IPS-15b (cell line): ENCODE measurements at regions not wholly inside any gene's neighbourhood (a gene's known extent, or its start where the extent isn't known, plus 50 kb on each side); places are given as distances from the start of the nearest gene placed in this dataset.
"Not testable (repeated sequence)": the region's sequence is repeated elsewhere in the genome, so short reads cannot be mapped to it uniquely, and the experiment has no call there.

Source experiments
- H3K27me3 ChIP-seq: one replicate; pipeline ENCODE4 v1.6.1; 2013; ENCODE audit warnings: low read length; ENCODE audit not compliant: control insufficient read depth, insufficient read depth
- H3K36me3 ChIP-seq: one replicate; pipeline ENCODE4 v1.6.1; 2013; ENCODE audit warnings: low read length; ENCODE audit not compliant: control insufficient read depth, insufficient read depth
- H3K4me1 ChIP-seq: one replicate; pipeline ENCODE4 v1.6.1; 2013; ENCODE audit warnings: mild to moderate bottlenecking, low read length; ENCODE audit not compliant: control insufficient read depth, insufficient read depth
- H3K4me3 ChIP-seq: one replicate; pipeline ENCODE4 v1.5.1; 2013; ENCODE audit warnings: low read depth, low read length
- H3K9ac ChIP-seq: one replicate; pipeline ENCODE4 v1.6.1; 2013; ENCODE audit warnings: low read depth, mild to moderate bottlenecking, low read length
- H3K9me3 ChIP-seq: one replicate; pipeline ENCODE4 v1.6.1; 2013; ENCODE audit warnings: mild to moderate bottlenecking, low read length; ENCODE audit not compliant: control insufficient read depth, insufficient read depth

DNA sequence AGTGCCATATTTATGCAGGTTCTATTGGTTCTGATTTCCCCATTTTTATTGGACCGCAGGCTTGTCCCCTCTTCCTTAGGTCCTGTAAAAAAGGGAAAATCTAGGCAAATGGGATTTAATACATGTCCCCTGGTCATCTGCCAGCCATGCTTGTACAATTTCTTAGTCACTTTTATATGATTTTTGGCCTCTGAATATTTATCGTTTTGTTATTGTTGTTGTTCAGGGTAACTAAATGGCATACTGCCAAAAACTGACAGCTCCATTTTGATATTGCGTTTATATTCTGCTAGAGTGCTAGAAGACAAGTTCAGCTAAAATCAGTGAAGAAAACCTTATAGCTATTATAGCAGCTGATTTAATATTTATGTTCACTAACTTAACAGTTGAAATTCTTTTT is 770.2 kb upstream of the FAM174A start:
- H3K27me3 ChIP-seq = no peaks in the 10 kb centered on the region
- no peaks in the 10 kb centered on the region for H3K9me3 ChIP-seq
- H3K36me3 ChIP-seq = no peaks in the 10 kb centered on the region
- H3K4me1 ChIP-seq = no peaks in the 10 kb centered on the region
- no peak overlapping the region for H3K9ac ChIP-seq
- no peak overlapping the region for H3K4me3 ChIP-seq

DNA sequence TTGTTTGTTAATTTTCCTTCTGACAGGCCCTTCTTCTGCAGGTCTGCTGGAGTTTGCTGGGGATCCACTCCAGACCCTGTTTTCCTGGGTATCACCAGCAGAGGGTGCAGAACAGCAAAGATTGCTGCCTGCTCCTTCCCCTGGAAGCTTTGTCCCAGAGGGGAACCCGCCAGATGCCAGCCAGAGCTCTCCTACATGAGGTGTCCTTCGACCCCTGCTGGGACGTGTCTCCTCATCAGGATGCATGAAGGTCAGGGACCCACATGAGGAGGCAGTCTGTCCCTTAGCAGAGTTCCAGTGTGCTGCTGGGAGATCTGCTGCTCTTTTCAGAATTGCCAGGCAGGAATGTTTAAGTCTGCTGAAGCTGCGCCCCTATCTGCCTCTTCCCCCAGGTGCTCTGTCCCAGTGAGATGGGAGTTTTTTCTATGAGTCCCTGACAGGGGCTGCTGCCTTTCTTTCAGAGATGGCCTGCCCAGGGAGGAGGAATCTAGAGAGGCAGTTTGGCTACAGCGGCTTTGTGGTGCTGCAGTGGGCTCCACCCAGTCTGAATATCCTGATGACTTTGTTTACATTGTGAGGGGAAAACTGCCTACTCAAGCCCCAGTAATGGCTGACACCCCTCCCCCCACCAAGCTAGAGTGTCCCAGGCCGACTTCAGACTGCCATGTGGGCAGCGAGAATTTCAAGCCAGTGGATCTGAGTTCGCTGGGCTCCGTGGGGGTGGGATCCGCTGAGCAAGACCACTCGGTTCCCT is 772.0 kb upstream of the FAM174A start:
- Histone ChIP-seq H3K4me3 (no peak overlapping the region), H3K9ac (no peak overlapping the region), H3K36me3 (no peaks in the 10 kb centered on the region), H3K9me3 (no peaks in the 10 kb centered on the region), H3K27me3 (no peaks in the 10 kb centered on the region), H3K4me1 (no peaks in the 10 kb centered on the region)

DNA sequence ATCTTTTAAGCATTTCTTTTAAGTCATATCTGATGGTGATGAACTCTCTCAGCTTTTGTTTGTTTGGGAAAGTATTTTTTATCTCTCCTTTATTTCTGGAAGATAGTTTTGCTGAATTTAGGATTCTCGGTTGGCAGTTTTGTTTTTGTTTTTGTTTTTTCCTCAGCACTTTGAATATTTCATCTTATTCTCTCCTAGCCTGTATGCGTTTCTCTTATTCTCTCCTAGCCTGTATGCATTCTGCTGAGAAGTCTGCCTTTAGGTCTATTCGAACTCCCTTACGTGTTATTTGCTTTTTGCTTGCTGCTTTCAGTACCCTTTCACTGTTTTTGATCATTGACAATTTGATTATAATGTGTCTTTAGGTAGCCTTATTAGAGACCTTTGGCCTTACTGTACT is 787.8 kb upstream of the FAM174A start:
- Histone ChIP-seq H3K4me1 (no peaks in the 10 kb centered on the region), H3K36me3 (no peaks in the 10 kb centered on the region), H3K4me3 (no peak overlapping the region), H3K9me3 (no peaks in the 10 kb centered on the region), H3K9ac (no peak overlapping the region), H3K27me3 (no peaks in the 10 kb centered on the region)

DNA sequence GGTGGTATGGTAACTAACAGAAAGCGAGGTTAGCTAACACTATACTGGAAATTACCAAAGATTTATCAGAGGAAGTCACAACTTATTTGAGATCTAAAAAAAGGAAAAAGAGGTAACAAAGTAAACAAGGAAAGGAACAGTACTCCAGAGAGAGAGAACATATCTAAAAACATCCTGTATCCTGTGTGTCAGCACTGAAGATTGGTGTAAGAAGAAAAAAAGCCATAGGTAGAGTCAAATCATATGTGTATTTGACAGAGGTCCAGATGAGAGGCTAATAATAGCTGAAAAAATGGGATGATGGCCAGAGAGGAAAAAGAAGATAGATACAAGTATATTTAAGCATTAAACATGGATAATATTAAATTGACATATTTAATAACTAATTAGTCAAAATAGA is 802.0 kb upstream of the FAM174A start:
- not testable (repeated sequence) for H3K4me3 ChIP-seq, H3K9ac ChIP-seq, H3K9me3 ChIP-seq, H3K36me3 ChIP-seq, H3K4me1 ChIP-seq, H3K27me3 ChIP-seq

DNA sequence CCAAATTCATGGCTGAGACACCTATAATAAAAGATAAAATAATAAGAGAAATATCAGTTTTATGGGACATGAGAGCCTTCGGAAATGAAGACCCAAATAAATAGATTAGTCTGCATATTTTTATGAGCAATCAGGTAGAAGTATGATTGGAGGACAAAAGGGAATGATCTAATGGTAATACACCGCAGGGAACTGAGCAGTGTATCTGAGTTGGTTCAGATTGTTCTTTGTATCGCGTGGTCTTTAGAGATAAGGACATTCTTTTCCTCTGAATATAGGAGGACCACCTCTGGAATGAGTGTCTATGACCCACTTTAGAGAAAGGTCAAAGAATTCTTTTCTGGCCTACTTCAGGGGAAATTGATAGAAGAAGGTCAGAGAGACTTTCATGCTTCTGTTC is 801.8 kb upstream of the CHD1 start:
- not testable (repeated sequence) for H3K9me3 ChIP-seq, H3K9ac ChIP-seq, H3K27me3 ChIP-seq, H3K4me3 ChIP-seq, H3K36me3 ChIP-seq, H3K4me1 ChIP-seq

DNA sequence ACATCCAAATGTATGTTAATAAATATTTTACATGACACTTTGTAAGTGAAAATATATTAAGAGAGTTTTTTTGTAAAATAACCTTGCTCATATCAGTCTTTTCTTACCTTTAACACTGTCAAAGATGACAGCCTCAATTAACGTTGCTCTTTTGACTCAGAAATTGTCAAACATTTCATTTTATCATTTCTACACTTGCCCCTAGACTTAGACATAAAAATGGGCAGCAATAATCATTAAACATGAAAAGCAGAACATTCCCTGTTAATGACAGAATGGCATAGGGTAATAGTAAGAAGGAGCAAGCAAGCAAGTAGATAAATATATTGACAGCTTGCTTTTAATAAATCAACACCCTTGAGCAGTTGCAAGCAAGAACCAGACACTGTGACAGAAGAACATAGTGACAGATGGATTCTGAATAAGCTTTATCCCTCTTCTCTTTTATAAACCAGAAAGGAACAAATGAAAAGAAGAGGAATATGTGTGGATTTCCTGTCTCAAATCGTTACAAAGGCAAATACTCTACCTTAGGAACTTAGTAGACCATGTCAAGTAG is 796.0 kb upstream of the CHD1 start:
- Histone ChIP-seq H3K9ac (no peak overlapping the region), H3K4me1 (no peaks in the 10 kb centered on the region), H3K4me3 (no peak overlapping the region), H3K9me3 (no peaks in the 10 kb centered on the region), H3K27me3 (no peaks in the 10 kb centered on the region), H3K36me3 (no peaks in the 10 kb centered on the region)

DNA sequence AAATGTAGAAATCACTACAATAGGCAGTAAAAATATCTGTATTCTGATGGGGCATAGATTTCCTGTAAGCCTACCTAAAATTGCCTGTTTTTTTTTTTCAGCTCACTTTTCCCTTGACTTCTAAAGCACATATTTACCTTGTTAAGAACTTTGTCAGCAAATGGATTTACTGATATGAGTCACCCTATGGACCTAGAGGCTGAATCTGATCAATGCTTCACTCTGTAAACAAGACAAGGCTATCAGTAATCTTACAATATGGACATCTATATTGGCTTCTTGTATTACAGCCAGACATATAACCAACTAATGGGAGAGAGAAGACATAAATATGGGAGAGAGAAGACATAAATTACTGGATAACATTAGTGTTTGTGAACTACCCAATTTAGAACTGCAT is 792.7 kb upstream of the CHD1 start:
- Histone ChIP-seq H3K4me1 (no peaks in the 10 kb centered on the region), H3K36me3 (no peaks in the 10 kb centered on the region), H3K27me3 (no peaks in the 10 kb centered on the region), H3K9ac (no peak overlapping the region), H3K4me3 (no peak overlapping the region), H3K9me3 (no peaks in the 10 kb centered on the region)

DNA sequence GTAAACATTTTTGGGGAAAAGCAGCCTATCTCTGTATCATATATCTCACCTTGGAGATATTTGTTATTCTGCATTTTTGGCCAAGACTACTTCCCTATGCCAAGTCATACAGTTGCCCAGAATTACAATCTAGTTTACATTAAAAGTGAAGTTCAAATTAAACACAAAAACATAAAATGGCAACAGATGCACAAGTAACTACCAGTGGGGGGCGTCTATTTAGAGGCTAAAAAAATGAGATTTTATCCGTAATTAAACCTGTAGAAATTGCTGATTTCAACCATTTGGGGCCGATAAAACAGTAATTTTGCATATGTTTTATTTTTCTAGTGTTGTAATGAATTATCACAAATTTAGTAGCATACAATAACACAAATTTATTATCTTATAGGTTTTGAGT is 787.1 kb upstream of the CHD1 start:
- no peaks in the 10 kb centered on the region for H3K9me3 ChIP-seq
- H3K36me3 ChIP-seq = no peaks in the 10 kb centered on the region
- H3K9ac ChIP-seq = no peak overlapping the region
- no peaks in the 10 kb centered on the region for H3K4me1 ChIP-seq
- H3K27me3 ChIP-seq = no peaks in the 10 kb centered on the region
- no peak overlapping the region for H3K4me3 ChIP-seq

DNA sequence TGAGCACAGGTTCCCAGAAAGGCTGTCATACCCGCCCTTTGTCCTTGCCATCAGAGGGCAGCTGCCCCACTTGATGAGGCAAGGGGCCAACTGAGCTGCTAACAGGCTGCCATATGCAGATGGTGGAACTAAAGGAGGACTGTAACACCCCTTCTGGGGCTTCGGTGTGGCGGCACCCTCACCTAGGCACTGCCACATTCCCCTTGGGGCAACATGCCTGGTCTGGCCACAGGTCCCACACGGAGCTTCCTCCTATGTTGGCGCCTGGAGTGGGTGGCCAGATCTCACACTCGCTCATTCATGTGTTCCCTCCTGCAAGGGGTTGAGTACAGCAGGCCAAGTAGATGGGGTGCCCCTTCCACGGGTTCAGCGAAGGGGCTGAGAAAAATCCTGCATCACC is 777.4 kb upstream of the CHD1 start:
- no peaks in the 10 kb centered on the region for H3K36me3 ChIP-seq
- H3K4me1 ChIP-seq = no peaks in the 10 kb centered on the region
- no peaks in the 10 kb centered on the region for H3K27me3 ChIP-seq
- no peak overlapping the region for H3K9ac ChIP-seq
- H3K4me3 ChIP-seq = no peak overlapping the region
- no peaks in the 10 kb centered on the region for H3K9me3 ChIP-seq

DNA sequence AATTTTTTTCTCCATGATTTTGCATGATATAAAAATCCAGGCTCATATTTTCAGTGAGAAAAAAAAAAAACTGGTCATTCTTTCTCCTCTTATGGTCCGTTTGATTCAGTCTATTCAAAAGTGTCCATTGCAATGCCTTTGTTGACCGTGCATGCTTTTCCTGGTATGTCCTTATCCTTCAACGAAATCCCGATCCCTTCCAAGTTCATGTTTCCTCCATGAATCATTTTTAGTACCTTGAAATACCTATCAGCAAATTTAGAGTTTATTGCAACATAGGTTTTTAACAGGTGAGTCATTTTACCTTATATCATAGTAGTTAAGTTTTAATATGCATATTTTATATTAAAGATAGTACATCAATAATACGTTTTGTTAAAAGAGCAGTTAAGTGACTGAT is 773.8 kb upstream of the CHD1 start:
- Histone ChIP-seq H3K36me3 (no peaks in the 10 kb centered on the region), H3K27me3 (no peaks in the 10 kb centered on the region), H3K9me3 (no peaks in the 10 kb centered on the region), H3K9ac (no peak overlapping the region), H3K4me1 (no peaks in the 10 kb centered on the region), H3K4me3 (no peak overlapping the region)

DNA sequence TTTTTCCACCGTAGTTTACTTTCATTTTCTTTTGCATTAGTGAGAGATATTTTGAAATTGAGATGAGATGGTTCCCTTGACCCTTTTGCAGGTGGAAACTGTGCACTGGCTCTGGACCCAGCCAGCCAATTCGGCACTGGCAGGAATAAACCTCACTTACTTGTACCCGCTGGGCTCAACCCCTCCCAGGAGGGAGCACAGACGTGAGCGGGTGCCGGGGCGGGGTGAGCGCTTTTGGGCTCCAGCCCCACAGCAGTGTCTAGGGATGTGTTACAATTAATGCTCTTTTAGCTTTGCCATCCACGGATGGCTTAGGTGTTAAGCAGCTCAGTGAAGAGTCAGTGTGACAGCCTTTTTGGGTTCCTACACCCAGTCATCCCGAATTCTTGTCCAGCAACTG is 766.1 kb upstream of the CHD1 start:
- Histone ChIP-seq H3K4me3 (no peak overlapping the region), H3K27me3 (no peaks in the 10 kb centered on the region), H3K9ac (no peak overlapping the region), H3K9me3 (no peaks in the 10 kb centered on the region), H3K36me3 (no peaks in the 10 kb centered on the region), H3K4me1 (no peaks in the 10 kb centered on the region)

DNA sequence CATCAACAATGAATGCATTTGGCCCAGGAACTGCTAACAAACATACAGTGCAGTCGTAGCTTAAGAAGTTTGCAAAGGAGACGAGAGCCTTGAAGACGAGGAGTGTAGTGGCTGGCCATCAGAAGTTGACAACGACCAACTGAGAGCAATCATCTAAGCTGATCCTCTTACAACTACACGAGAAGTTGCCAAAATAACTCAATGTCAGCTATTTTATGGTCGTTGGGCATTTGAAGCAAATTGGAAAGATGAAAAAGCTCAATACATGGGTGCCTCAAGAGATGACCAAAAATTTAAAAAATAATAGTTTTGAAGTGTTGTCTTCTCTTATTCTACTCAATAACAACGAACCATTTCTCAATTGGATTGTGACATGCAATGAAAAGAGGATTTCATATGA is 757.7 kb upstream of the CHD1 start:
- H3K4me1 ChIP-seq = no peaks in the 10 kb centered on the region
- no peaks in the 10 kb centered on the region for H3K27me3 ChIP-seq
- no peak overlapping the region for H3K9ac ChIP-seq
- H3K4me3 ChIP-seq = no peak overlapping the region
- H3K9me3 ChIP-seq = no peaks in the 10 kb centered on the region
- no peaks in the 10 kb centered on the region for H3K36me3 ChIP-seq
